Activated T-cell treated with anti-CD3 and anti-CD28 coated beads for 4 hours (primary cell): ENCODE measurements at regions not wholly inside any gene's neighbourhood (a gene's known extent, or its start where the extent isn't known, plus 50 kb on each side); places are given as distances from the start of the nearest gene placed in this dataset.
"Not testable (repeated sequence)": the region's sequence is repeated elsewhere in the genome, so short reads cannot be mapped to it uniquely, and the experiment has no call there.

ENCODE experiments used
- DNase-seq: peaks from one replicate; pipeline ENCODE4 v3.0.0-alpha.2; 2020

GRCh38 chr12:67088401-67089118, 180.6 kb upstream of the CAND1 start:
- DNase-seq = no peak

DNA sequence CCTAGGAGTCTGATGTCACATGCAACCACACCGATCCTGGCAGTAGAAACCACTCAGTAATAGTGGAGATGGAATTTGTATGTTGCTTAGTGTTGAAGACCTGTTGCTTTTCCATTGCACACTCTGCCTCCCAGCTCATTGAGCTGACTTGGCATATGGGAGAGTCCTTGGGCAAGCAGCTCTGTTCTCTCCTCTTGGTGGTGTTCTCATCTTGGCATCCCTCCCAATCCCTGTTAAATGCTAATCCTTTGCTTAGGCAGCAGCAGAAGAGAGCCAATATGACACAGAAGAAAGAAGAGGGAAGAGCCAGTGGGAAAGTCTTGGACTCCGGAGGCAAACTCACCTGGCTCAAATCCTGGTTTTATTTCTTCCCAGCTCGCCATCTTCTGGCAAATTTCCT, 178.0 kb upstream of the CAND1 start:
- DNase-seq = no peak

DNA sequence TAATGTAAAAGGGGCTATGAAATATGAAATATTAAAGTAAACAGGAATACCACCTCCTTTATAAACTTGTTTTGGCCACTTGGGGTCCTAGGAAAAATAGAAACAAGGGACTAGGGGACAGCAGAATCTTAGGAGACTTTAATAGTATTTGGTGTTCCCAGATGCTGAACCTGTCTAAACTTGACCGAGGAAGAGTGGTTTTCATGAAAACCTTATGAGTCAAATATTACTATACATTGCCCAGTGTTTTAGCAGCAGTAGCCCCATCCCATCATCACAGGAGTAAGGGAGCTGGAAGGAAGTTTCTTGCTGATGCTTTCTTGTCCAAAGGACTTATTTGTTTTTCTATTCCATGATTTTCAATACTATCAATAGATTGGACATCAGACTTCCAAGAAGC, 177.5 kb upstream of the CAND1 start:
- DNase-seq = no peak

- not testable (repeated sequence) for DNase-seq
Observed at GRCh38 chr12:67092934-67093333, 176.2 kb upstream of the CAND1 start.

DNA sequence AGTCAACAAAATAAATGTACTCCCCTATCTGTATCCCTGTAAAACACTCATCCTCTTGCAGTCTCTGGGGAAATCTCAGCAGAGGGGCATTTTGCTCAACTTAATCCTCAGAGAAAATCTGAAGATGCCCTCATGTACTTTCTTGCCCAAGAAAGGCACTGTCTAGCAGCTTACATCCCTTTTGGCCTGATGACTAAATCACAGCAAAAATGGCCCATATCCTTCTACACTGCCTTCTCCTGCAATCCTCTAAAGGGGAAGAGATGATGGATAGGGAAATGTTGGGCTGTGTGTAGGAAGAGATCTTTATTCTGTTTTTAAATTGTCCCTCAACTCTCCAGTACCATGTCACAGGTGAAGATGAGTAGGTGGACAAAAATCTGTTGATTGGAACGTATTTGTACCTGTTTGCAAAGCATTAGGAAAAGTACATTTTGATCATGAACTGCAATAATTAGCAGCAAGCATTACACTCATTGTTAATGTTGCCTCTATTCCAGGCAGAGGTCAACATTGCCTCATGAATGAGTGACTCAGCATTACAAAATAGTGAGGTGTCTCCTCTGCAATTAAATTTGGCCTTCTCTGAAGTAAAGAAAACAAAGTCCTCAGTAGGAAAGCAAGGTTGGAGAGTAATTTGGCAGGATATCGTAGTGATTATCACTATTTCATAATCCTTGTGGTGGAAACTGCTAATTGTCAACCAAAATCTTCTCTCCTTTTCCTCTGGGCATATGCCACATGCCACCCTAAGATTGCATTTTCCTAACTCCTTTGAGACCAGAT, 172.4 kb upstream of the CAND1 start:
- DNase-seq = no peak

DNA sequence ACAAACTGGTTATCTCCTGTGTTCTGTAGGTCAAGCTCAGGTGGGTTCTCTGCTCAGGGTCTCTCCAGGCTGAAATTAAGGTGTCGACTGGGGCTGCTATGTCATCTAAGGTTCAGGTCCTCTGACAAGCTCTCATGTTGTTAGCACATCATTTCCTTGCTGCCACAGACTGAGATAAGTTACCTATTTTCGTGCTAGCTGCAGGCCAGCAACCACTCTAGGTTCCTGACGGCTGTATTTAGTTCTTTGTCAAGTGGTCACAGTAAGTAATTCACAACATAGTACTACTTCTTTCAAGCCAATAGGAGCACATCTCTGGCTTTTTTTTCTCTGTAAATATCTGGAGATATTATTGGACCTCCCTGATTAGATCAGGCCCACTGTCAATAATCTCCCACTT, 169.3 kb upstream of the CAND1 start:
- no peak for DNase-seq

GRCh38 chr12:67103521-67103920, 165.6 kb upstream of the CAND1 start:
- DNase-seq = no peak

- DNase-seq = no peak
Observed at GRCh38 chr12:67107235-67107634, 161.9 kb upstream of the CAND1 start.

DNA sequence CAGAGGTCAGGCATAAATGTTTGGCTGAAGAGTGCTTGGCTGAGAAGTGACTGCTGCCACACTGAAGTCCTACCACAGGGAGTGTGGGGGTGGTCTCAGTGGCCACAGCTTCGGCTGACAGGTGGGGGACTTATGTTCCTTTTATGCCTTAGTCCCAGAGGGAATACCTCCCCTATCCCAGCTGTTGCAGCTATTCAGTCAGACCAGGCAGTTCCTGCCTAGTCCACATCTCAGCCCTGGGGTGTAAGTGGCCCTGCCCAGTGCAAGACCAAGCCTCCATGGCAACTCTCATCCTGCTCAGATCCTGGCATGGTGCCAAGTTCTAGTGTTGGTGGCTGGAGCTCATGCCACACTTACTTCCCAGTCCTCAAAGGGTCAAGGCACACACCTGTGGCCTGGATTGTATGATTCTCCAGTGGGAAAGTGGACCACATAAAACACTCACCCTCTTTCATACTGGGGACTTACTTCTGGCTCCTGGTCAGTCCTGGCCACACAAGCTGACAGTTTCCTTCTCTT, 161.3 kb upstream of the CAND1 start:
- DNase-seq = no peak

GRCh38 chr12:67110345-67110744, 158.8 kb upstream of the CAND1 start:
- not testable (repeated sequence) for DNase-seq

GRCh38 chr12:67111182-67111581, 158.0 kb upstream of the CAND1 start:
- DNase-seq = no peak

DNA sequence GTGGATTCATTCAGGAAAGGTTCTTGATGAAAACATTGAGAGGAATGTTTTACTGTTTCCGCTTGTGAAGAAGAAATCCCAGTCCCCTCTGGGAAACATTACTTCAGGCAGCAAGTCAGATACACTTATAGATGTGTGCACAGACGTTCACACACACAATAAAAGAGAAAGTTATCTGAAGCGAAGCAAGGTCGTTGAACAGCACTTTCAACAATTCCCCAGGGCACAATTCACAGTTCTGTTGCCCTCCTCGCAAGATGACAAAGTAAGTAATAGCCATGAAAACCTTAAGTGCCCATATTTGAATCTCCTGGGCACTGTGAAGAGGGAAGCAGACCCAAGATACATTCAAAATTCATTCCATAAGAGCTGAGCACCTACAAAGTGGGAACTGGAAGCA, 156.6 kb upstream of the CAND1 start:
- DNase-seq = no peak

DNA sequence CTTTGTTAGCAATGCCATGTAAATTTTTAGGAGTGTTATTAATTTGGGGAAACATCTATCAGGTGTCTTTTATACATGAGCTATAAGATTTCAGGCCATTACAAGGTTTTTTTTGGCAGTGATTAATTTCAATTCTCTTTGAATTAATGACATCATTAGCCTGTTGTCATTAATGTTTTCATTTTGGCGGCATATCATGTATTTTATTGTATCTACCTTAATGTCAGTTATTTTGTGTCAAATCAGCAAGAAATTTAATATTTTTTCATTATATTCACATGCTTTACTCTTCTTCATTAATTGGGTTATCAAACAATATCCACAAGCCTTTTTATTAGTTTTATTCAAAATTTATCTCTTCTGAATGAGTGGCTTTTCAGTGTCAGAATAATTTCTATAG, 153.0 kb upstream of the CAND1 start:
- DNase-seq = no peak

GRCh38 chr12:67122584-67122983, 146.6 kb upstream of the CAND1 start:
- DNase-seq = no peak

DNA sequence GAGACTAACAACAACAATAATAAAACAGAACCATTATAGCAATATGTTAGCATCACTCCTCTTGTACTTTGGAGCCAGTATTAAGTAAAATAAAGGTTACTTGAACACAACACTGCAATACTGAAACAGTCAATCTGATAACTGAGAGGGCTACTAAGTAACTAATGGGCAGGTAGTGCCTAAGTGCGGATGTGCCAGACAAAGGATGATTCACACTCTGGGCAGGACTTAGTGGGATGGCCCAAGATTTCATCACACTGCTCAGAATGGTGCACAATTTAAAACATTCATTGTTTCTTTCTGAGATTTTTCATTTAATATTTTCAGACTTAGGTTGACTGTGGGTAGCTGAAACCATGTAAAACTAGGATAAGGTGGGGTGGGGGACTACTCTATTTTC, 131.9 kb upstream of the CAND1 start:
- DNase-seq = no peak

DNA sequence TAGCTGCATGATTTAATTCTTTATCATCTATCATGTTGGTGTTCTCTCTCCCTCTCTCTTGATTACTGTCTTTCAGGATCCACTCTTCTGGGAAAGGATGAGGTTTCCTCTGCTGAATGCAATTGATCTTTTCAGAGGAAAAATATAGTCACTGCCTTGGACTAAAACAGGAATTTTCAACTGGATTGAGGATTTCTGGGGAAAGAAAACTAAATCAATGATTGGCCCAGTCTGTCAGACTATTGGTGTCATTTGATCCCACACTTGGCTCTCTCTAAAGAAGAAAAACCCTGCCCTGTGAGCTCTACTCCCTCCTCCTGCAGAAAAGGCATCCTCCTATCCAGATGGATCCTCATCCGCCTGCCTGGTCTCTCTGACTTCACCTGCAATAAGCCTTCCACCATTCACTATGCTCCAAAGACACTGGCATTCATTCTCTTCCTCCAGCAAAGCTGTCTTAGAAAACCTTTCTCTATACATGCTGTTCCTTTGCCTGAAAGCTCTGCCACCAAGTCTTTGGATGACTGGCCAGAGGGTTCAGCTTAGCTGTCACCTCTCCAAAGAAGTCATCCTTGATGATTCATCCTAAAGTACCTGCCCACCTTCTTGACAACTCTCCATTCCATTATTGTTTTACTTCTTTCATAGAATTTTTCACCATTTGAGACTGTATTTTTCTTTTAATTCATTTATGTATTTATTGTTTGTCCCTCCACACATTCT, 127.7 kb upstream of the CAND1 start:
- no peak for DNase-seq

GRCh38 chr12:67145692-67146091, 123.5 kb upstream of the CAND1 start:
- DNase-seq = no peak

DNA sequence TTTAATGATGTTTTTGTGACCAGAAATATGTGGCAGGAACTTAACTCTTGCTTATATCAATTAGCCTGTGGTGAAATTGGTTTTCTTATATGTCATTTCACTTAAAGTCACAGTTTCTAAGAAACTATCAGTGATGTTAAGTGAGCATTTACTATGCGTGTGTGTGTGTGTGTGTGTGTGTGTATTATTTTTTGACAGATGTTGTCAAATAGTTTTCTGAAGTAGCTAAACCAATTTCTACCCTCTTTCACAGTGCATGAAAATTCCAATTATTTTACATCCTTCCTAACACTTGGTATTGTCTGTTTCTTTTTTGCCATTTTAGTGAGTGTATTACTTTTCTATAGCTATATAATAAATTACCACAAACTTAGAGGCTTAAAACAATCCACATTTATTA, 122.1 kb upstream of the CAND1 start:
- DNase-seq = no peak

- no peak for DNase-seq
Observed at GRCh38 chr12:67147447-67147846, 121.7 kb upstream of the CAND1 start.

DNA sequence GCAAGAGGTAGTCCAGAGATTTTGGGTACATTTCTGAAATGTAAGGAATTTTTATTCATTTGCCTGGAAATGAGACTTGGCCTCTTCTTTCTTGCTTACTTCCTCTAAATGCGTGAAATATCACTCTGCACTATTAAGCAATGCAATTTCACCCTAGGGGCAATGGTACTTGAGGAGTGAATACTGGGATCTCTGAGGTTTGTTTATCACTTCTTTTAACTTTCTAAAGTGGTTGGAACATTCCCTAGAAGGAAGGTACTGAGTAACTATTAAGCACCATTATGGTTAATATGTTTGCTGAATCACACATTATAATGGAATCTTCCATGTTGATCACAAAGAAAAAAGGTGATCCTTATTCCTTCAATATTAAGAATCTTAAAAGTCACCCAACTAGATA, 120.9 kb upstream of the CAND1 start:
- DNase-seq = no peak

DNA sequence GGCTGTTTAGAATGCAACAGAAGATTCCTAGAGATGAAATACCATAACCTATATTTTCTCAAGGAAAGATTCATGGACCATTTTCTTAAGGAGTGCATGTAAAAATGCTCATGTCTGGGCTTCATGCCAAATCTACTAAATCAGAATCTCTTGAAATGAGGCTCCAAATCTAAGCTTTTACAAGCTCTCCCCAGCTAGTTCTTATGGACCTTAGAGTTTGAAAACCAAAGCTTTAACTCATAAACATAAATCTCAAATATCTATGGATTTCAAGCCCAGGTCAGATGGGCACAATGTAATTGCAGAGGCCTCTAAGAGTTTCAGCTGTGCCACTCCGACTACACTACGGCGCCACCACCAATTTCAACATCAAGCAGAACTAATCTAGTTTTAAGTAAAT, 117.3 kb upstream of the CAND1 start:
- DNase-seq = no peak

DNA sequence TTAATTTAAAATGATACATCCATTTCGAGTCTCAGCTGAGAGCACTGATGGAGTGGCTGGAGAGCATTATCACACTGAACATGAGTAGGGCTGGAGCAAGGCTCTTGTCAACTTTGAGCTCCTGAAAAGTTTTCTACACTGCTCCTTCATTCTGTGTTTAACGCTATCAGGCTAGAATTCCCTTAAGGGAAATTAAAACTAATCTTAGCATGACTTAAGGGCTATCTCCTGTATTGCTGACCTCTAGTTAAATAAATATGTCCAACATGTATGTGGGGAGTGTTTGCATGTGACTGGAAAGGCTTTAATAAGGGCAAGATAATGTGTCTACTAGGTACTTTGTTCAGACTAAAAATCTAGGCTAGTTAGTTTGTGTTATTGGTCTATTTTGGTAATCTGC, 116.7 kb upstream of the CAND1 start:
- DNase-seq = no peak

GRCh38 chr12:67154901-67155300, 114.3 kb upstream of the CAND1 start:
- no peak for DNase-seq

- no peak for DNase-seq
Observed at GRCh38 chr12:67155863-67156262, 113.3 kb upstream of the CAND1 start.
